HG02840 (cell line): ENCODE measurements at regions not wholly inside any gene's neighbourhood (a gene's known extent, or its start where the extent isn't known, plus 50 kb on each side); places are given as distances from the start of the nearest gene placed in this dataset.

Experiments used
- ATAC-seq: cut with Tn5 transposase; IDR thresholded peaks from one replicate; pipeline ENCODE4 v1.9.1; 2021; ENCODE audit warnings: mild to moderate bottlenecking, moderate library complexity, moderate number of reproducible peaks; ENCODE audit not compliant: unreplicated experiment, low FRiP score

- ATAC-seq = peak; percentile 89
Observed at GRCh38 chr5:160508780-160509361, 87.2 kb downstream of the PTTG1 start.

GRCh38 chr5:160511280-160511929, 89.8 kb downstream of the PTTG1 start:
- no peak for ATAC-seq
